ENCODE measurements at regions not wholly inside any gene's neighbourhood (a gene's known extent, or its start where the extent isn't known, plus 50 kb on each side); places are given as distances from the start of the nearest gene placed in this dataset.

DNA sequence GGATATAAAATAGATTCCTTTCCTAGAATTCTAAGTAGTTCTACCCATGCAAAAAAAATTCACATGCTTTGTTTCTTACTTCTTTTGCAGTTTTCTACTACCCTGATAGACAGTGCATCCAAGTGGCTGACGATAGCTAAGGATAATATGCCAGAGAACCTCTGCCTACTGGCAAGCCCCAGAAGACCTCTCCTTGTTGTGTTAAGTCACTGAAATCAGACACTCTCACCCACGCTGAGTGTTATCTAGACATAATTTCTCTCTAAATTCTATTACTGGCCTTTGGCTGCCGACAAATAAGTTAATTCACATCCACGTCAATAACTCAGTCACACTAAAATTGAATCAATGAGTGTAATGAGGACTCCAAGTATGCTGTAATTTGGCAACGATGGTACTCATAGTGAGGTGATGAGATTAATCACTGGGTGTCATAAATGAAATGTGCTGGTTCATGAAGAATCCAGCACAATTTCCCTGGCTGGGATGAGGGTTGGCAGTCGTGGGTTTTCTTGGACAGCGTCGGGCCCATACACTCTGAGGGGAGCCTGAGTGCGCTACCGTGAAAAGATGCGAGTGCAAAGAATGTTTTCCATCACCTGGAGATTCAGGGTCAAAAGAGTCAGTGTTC, 354.8 kb upstream of the TMEM132C start:
- DNase-seq (ENCODE audit: low read depth, low spot score) = no peak
- in situ Hi-C loops (cut with HindIII; ENCODE audit: low pct_unique_long_range_greater_than_20kb, low sequenced_read_pairs) = no loop called here

DNA sequence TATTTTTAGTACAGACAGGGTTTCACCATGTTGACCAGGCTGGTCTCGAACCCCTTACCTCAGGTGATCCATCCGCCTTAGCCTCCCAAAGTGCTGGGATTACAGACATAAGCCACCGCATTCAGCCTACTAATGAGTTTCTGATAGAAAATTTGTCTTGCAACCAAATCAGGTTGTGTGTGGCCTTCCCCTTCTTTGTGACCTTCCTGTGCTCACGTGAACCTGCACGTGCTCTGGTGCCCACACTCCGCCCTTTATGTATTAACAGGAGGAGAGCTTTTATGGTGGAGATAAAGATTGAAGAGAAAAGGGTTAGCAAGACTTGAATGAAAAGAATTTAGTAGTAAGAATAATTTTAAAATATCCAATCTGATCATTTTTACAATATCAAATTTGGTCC, 343.5 kb upstream of the TMEM132C start:
- in situ Hi-C loops (cut with HindIII; ENCODE audit: low pct_unique_long_range_greater_than_20kb, low sequenced_read_pairs) = no loop called here
- no peak for DNase-seq (ENCODE audit: low read depth, low spot score)

DNA sequence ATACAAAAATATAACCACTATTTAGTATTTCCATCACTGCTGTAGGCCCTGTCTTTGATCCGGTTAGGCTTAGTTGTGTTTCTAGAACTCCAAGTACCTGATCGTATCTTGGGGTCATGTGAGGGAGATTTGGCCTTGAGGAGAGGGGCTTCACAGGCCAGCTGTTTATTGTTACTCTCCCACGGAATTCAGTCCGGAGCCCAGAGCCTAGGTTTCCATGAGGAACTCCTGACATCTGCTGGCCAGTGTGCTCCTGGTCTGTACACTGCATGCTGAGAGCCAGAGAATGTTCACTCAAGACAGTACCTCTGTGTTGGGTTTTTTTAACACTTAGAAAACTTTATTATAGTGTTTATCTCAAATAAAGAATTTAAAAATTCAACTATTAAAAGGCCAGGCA, 341.0 kb upstream of the TMEM132C start:
- in situ Hi-C loops (cut with HindIII; ENCODE audit: low pct_unique_long_range_greater_than_20kb, low sequenced_read_pairs) = no loop called here
- peak; percentile 56 for DNase-seq (ENCODE audit: low read depth, low spot score)

DNA sequence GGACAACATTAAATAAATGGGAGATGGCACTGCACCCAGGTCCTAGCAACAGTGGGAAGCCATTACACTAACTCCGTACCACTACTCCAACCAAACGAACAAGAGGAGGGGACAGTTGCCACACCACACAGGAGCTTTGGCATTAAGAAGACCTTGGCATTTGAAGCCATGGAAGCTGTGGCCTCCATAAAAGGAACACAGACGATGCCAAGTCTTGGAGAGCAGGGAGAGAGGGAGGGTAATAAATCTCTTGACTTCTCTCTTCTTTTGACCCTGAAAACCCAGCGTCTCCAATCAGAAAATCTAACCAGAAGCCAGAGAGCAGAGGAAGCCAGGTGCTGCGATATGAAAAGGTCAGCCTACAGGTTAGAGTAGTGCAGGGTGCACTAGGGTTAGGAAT, 338.8 kb upstream of the TMEM132C start:
- in situ Hi-C loops (cut with HindIII; ENCODE audit: low pct_unique_long_range_greater_than_20kb, low sequenced_read_pairs) = no loop called here
- no peak for DNase-seq (ENCODE audit: low read depth, low spot score)

DNA sequence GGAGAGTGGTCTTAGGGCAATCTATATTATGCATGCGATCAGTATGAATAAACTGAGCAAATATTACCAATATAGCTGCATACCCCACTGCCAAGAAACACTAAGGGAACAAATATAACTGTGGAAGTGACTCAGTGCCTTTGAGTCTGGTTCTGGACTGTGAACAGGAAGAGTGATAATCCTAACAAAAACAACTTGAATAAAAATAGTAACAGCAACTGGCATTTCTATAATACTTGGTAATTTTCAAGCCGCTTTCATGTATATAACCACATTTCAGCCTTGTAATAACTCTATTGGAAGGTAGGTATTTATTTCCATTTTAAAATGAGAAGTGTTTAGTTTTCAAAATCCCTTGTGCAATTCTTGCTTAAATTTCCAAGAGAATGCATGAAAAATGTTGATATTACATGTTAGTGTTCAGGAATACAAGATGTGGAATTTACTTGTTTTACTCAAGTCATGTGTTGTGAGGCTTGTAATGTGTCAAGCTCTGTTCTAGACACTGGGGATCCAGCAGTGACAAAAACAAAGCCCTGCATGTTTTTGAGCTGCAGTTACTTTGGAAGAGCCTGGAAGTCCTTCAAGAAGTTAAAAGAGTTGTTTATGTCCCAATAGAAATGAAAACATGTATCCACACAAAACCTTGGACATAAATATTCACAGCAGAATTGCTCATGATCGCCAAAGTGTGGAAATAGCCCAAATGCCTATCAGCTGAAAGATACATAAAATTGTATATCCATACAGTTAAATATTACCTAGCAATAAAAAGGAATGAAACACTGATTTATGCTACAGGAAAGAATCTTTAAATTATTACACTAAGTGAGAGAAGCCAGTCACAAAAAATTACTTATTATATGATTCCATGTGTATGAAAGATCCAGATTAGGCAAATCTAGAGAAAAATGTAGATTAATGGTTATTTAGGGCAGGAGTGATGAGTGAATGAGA, 338.1 kb upstream of the TMEM132C start:
- in situ Hi-C loops (cut with HindIII; ENCODE audit: low pct_unique_long_range_greater_than_20kb, low sequenced_read_pairs) = no loop called here
- no peak for DNase-seq (ENCODE audit: low read depth, low spot score)

DNA sequence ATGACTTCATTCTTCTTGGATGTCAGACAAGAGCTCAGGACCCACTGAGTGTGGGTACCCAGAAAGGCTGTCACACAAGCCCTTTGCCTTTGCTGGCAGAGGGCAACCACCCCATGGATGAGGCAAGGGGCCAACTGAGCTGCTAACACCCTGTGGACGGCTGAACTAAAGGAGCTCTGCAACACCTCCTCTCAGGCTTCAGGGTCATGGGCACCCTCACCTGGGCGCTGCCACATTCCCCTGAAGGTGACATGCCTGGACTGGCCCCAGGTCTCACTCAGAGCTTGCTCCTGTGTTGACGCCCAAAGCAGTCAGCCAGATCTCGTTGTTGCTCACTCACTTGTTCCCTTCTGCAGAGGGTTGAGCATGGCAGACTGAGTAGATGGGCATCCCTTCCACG, 336.8 kb upstream of the TMEM132C start:
- DNase-seq (ENCODE audit: low read depth, low spot score) = no peak
- in situ Hi-C loops (cut with HindIII; ENCODE audit: low pct_unique_long_range_greater_than_20kb, low sequenced_read_pairs) = no loop called here

DNA sequence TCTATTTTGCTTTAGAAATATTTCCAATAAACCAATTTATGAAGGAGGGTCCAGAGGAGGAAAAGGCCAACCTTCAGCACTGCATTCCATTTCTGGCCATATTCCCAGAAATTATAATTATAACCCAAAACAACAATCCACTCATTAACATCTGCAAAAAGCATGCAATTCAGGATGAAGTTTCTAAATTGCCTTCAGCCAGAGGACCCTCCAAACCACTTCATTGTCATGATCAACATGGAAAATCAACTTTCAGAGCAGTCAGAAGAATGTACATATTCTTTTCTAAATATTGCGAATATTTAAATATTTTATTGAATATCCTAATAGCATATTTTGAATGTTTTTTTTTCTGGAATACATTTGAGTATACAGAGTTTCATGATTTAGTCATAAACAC, 332.6 kb upstream of the TMEM132C start:
- no peak for DNase-seq (ENCODE audit: low read depth, low spot score)
- in situ Hi-C loops (cut with HindIII; ENCODE audit: low pct_unique_long_range_greater_than_20kb, low sequenced_read_pairs) = no loop called here

DNA sequence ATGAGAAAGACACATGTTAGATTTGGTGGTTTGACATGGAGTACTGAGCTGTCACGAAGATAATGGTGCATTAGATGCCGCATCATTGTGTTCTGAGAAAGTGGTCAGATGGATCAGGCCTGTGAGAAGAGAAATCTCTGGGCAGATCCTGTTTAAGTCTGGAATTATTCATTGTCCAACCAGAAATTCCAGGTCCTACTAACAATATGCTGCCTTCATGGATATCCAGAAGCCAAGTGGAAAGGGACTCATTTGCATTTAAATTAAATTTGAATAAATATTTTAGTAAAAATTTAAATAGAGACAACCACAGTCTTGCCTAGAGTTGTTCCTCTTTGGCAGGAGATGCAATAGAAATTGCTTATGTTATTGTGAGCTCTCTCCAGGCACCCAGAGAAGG, 330.5 kb upstream of the TMEM132C start:
- DNase-seq (ENCODE audit: low read depth, low spot score) = no peak
- in situ Hi-C loops (cut with HindIII; ENCODE audit: low pct_unique_long_range_greater_than_20kb, low sequenced_read_pairs) = no loop called here

DNA sequence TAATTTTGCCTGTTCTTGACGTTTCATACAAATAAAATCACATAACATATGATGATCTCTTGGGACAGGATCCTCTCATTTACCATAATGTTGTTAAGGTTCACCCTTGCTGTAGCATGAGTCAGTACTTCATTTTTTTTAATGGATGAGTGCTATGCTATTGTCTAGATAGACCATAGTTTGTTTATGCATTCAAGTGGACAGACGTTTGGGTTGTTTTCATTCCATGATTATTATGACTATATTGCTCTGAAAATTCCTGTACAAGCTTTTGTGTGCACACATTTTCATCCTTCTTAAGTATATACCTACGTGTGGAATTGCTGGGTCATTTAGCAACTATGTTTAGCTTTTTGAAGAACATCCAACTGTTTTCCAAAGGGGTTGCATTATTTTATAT, 325.6 kb upstream of the TMEM132C start:
- DNase-seq (ENCODE audit: low read depth, low spot score) = no peak
- in situ Hi-C loops (cut with HindIII; ENCODE audit: low pct_unique_long_range_greater_than_20kb, low sequenced_read_pairs) = no loop called here

DNA sequence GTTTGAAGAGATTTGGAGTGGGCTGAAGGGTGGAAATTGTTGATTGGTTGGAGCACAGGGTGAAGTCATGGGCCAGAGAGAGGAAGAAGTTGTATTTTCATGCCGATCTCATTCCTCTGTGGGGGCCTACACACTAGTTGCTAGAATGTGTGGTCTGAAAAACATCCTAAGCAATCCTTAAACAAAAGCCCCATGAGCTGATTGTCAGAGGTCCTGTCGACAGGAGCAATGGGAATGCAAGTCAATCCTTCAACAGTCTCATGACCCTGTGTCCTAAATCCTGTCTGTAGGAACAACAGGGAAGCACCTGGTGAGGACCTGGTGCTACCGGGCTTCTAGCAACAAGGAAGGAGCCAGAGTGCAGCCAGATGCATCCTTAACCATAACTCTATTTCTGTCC, 324.0 kb upstream of the TMEM132C start:
- in situ Hi-C loops (cut with HindIII; ENCODE audit: low pct_unique_long_range_greater_than_20kb, low sequenced_read_pairs) = no loop called here
- DNase-seq (ENCODE audit: low read depth, low spot score) = no peak

DNA sequence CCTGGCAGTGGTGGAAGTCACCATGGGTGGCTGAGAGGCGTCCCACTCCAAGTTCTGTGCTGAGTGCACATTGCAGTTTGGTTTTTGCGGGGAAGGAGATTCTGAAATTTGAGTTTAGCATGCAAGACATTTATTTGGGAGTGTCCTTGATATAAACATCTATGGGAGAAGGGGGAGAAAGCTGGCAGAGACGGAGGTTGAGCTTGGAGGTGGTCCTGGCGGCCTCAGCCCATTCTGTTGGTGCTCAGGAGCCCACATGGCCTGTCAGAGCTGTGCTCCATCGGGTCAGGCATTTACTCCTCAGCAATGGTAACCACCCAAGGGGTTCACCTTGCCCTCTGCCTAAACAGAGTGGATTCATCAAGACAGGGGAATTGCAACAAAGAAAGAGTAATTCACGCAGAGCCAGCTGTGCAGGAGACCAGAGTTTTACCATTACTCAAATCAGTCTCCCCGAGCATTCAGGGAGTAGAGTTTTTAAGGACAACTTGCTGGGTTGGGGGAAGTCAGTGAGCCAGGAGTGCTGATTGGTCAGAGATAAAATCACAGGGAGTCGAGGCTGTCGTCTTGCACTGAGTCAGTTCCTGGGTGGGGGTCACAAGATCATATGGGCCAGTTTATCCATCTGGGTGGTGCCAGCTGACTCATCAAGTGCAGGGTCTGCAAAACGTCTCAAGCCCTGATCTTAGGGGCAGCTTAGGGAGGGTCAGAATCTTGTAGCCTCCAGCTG, 323.3 kb upstream of the TMEM132C start:
- DNase-seq (ENCODE audit: low read depth, low spot score) = no peak
- in situ Hi-C loops (cut with HindIII; ENCODE audit: low pct_unique_long_range_greater_than_20kb, low sequenced_read_pairs) = no loop called here

DNA sequence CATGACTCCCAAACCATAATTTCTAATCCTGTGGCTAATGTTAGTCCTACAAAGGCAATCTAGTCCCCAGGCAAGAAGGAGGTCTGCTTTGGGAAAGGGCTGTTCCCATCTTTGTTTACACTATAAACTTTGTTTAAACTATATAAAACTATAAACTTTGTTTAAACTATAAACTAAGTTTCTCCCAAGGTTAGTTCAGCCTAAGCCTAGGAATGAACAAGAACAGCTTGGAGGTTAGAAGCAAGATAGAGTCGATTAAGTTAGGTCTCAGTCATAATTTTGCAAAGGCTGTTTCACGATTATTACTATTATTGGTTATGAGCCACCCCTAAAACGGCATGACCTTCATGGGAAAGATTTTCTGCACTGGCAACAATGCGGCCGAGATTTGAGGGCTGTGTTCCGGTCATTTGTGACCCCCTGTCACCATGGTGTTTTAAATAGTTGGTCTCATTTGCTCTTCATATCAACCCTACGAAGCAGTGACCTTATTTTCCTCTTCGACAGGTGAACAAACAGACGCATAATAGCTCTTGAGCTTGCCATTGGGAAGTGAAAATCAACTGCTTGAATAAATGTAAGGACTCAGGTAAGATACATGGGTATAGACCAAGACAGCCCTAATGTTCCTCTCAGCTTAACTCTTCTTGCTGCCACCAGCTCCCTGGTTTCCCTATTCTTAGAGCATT, 322.6 kb upstream of the TMEM132C start:
- in situ Hi-C loops (cut with HindIII; ENCODE audit: low pct_unique_long_range_greater_than_20kb, low sequenced_read_pairs) = no loop called here

DNA sequence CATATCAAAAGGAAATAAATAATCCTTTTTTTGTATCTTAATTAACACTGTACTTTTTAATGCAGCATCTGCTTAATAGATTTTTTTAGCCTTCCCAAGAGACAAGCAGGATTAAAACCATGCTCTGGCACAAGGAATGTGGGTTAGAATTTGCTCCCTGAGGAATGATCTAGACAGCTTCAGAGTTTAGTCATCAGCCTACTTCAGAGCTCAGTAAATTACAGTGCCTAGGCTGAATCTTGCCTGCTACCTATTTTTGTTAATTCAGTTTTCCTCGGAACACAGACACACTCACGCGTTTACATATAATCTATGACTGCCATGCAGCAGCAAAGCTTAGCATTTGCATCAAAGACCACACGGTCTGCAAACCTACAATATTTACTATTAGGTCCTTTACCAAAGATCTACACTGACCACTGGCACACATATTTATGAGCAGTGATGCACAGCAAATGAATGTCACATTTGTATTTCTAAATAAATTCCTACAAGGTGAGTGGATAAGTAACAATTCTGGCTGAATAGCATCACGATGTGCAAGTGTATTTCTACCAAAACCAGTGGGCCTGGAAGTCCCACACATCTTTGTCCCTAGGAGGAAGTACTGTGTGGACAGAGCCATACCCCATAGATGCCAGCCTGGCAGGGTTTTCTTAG, 309.8 kb upstream of the TMEM132C start:
- no peak for DNase-seq (ENCODE audit: low read depth, low spot score)
- in situ Hi-C loops (cut with HindIII; ENCODE audit: low pct_unique_long_range_greater_than_20kb, low sequenced_read_pairs) = no loop called here

More for the DNA sequence above, 322.6 kb upstream of the TMEM132C start:
- no peak for DNase-seq (ENCODE audit: low read depth, low spot score)

DNA sequence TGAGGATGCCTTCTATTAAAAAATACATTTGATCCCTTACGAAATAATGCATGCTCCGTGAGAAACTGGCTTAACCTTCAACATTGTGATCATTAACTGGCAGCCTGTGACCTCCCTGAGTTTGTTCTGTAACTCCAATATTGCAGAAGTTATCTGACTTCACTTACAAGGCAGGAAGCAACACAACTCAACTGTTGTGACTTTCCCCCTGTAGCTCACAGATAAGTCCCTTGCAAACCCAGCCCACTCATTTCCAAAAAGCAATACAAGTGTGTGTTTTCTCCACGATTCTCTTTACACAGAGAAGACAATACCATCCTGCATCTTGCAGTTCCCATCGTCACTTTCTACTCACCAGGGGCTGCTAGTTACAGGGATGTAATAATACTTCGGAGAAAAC, 304.7 kb upstream of the TMEM132C start:
- no peak for DNase-seq (ENCODE audit: low read depth, low spot score)
- in situ Hi-C loops (cut with HindIII; ENCODE audit: low pct_unique_long_range_greater_than_20kb, low sequenced_read_pairs) = no loop called here

DNA sequence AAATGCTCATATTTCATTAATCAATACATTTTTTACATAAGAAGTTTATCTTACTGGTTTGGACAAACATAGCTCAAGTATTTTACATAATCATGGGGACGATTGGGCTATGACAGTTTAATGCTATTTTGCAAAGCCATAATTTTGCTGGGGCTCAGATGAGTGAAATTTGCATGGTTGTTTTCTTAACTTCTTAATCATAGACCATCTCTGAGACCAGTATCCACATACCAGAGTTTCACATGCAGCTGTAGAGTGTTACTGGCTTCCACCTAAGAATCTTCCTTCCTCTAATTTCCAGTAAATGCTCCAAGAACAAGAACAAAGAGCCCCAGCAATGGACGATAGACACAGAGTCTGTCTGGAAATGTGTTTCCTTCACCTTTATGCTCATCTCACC, 303.0 kb upstream of the TMEM132C start:
- DNase-seq (ENCODE audit: low read depth, low spot score) = no peak
- in situ Hi-C loops (cut with HindIII; ENCODE audit: low pct_unique_long_range_greater_than_20kb, low sequenced_read_pairs) = no loop called here

DNA sequence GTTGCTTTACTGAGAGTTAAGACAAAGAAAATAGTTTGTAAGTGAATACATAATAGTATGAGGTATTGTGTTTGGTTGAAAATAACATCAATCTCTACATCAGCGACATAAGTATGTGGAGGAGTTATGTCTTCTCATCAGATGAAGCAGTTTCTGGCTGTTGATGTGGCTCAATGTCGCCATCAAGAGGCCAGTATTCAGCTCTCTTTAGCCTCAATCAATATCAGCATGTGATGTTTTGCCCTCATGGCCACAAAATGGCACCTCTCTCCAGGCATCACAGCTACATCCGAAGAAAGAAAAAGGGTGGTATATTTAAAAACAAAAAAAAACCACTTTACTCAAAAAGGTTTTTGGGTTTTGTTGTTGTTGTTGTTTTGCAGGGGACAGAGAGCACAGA, 302.3 kb upstream of the TMEM132C start:
- DNase-seq (ENCODE audit: low read depth, low spot score) = peak; percentile 54
- in situ Hi-C loops (cut with HindIII; ENCODE audit: low pct_unique_long_range_greater_than_20kb, low sequenced_read_pairs) = no loop called here

DNA sequence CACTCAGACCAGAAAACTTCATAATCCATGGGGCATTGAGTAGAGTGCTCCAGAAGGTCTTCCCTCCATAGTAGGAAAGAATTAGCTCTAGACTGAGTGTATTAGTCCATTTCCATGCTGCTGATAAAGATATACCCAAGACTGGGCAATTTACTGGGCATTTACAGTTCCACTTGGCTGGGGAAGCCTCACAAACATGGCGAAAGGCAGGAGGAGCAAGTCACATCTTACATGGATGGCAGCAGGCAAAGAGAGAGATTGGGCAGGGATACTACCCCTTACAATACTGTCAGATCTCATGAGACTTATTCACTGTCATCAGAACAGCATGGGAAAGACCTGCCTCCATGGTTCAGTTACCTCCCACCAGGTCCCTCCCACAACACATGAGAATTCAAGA, 300.6 kb upstream of the TMEM132C start:
- DNase-seq (ENCODE audit: low read depth, low spot score) = no peak
- in situ Hi-C loops (cut with HindIII; ENCODE audit: low pct_unique_long_range_greater_than_20kb, low sequenced_read_pairs) = no loop called here

DNA sequence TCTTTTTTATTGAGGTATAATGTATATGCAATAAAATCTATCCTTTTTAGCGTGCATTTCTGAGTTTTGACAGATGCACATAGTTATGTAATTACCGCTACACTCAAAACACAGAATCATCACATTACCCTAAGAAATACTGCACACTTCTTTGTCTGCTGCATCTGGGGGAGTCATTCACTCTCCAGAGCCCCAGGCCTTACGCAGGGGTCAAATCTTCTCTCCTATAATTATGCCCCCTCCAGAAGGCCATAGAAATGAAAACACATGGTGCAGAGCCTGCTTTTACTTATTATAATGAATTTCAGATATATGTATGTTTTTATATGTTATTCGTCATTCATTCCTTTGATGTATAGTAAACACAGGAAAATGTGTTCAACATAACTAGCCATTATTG, 296.5 kb upstream of the TMEM132C start:
- in situ Hi-C loops (cut with HindIII; ENCODE audit: low pct_unique_long_range_greater_than_20kb, low sequenced_read_pairs) = no loop called here
- no peak for DNase-seq (ENCODE audit: low read depth, low spot score)

All from SK-MEL-5 (cell line).